ENCODE measurements at regions not wholly inside any gene's neighbourhood (a gene's known extent, or its start where the extent isn't known, plus 50 kb on each side); places are given as distances from the start of the nearest gene placed in this dataset.

- DNase-seq = peak; percentile 45
Measured at GRCh38 chr4:56084851-56085250, 136.1 kb downstream of the CEP135 start.
